Psoas muscle (tissue), 7 donors: ENCODE measurements at regions not wholly inside any gene's neighbourhood (a gene's known extent, or its start where the extent isn't known, plus 50 kb on each side); places are given as distances from the start of the nearest gene placed in this dataset.

Experiments
- ATAC-seq, 4 donors: fragments of 200-7000 bp; cut with Tn5 transposase; one replicate each; pipeline ENCODE4 v1.9.1; 2020; ENCODE audit warnings: moderate library complexity in 3 of 4, mild to moderate bottlenecking in 2 of 4
- DNase-seq, 2 donors: peaks; one replicate each; pipeline ENCODE4 v3.0.0-alpha.2; 2020
- H3K27ac ChIP-seq: fragments of 200-600 bp; one replicate; pipeline ENCODE4 v1.8.0; 2022
- H3K27me3 ChIP-seq, 3 donors: fragments of 200-600 bp in 1 of 3; one replicate each; pipeline versions ENCODE4 v1.6.1 to v1.8.0; 2013 to 2022; ENCODE audit warnings: low read length in 2 of 3, mild to moderate bottlenecking in 2 of 3, moderate library complexity in 1 of 3; ENCODE audit not compliant: insufficient read depth in 3 of 3
- H3K36me3 ChIP-seq, 2 donors: fragments of 200-600 bp in 1 of 2; one replicate each; pipeline versions ENCODE4 v1.6.1 to v1.8.0; 2013 to 2022; ENCODE audit warnings: low read depth in 1 of 2, mild to moderate bottlenecking in 1 of 2, moderate library complexity in 1 of 2; ENCODE audit not compliant: insufficient read depth in 1 of 2
- H3K4me1 ChIP-seq: fragments of 200-600 bp; one replicate; pipeline ENCODE4 v1.8.0; 2022
- H3K4me3 ChIP-seq: fragments of 200-600 bp; one replicate; pipeline ENCODE4 v1.8.0; 2022; ENCODE audit warnings: mild to moderate bottlenecking
- H3K9me3 ChIP-seq: fragments of 200-600 bp; one replicate; pipeline ENCODE4 v1.8.0; 2022
- WGBS, 3 donors: extraction: QIAGEN DNeasy Blood & Tissue Kit; methylation state at CpG; one replicate each; pipeline versions ENCODE4 v1.1.6 to v1.1.7; 2013; 5-methylcytosine and 5-hydroxymethylcytosine counted together
- intact Hi-C, 2 donors: fragments of 100-400 bp; cut with DNase I; formaldehyde crosslinking; loops; one replicate each; pipeline versions ENCODE4 v1.11.0 to v1.14.2; 2022
- TF ChIP-seq, protein P1 (sequence below): fragments of 200-600 bp; IDR thresholded peaks from one replicate; pipeline ENCODE4 v1.8.0; 2022; ENCODE audit warnings: antibody characterized with exemption
- donor health status: healthy with polysubstance abuse.
- donor health status: DM: no; HTN: no; CAD: no; lungs with moderate emphysema.
- donor health status: Bipolar disorder and iron deficiency.
- donor health status: healthy.
- donor health status: DM: yes; HTN: yes; CAD: no.
- donor health status: DM: no; HTN: no; CAD: no.
- donor health status: DM: yes; HTN: yes; CAD: no.

DNA sequence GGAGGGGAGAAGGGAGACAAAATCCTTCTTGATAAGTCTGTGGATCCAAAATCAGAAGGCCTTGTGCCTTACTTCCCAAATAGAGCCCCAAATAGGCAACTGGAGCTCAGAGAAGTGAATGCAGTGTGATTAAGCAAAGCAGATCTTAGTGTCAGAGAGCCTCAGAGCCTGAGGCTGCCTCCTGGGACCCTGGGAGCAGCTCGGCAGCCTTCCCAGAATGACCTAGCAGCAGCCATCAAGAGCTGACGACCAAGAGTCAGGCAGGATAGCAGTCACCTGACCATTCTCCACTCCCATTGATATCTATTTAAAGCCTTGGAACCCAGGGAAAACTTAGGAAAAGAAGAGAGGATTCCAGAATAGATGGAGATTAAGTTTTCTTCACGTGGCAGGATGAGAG, 78.0 kb upstream of the SMYD2 start:
- no peaks in the 10 kb centered on the region for H3K9me3 ChIP-seq
- H3K4me1 ChIP-seq, result no peaks in the 10 kb centered on the region
- DNase-seq (no peak), ATAC-seq (no peak)
- H3K27ac ChIP-seq, result no peak overlapping the region
- no peak overlapping the region for H3K4me3 ChIP-seq
- H3K36me3 ChIP-seq, result no peaks in the 10 kb centered on the region
- TF ChIP-seq, protein P1, sequence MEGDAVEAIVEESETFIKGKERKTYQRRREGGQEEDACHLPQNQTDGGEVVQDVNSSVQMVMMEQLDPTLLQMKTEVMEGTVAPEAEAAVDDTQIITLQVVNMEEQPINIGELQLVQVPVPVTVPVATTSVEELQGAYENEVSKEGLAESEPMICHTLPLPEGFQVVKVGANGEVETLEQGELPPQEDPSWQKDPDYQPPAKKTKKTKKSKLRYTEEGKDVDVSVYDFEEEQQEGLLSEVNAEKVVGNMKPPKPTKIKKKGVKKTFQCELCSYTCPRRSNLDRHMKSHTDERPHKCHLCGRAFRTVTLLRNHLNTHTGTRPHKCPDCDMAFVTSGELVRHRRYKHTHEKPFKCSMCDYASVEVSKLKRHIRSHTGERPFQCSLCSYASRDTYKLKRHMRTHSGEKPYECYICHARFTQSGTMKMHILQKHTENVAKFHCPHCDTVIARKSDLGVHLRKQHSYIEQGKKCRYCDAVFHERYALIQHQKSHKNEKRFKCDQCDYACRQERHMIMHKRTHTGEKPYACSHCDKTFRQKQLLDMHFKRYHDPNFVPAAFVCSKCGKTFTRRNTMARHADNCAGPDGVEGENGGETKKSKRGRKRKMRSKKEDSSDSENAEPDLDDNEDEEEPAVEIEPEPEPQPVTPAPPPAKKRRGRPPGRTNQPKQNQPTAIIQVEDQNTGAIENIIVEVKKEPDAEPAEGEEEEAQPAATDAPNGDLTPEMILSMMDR, result no peak
- H3K27me3 ChIP-seq, result no peaks in the 10 kb centered on the region
- intact Hi-C loops, result no loop called here
- 69 to 89% (median 75%) methylated on average over 3 of the region's 3 CpGs for WGBS, 3 donors

DNA sequence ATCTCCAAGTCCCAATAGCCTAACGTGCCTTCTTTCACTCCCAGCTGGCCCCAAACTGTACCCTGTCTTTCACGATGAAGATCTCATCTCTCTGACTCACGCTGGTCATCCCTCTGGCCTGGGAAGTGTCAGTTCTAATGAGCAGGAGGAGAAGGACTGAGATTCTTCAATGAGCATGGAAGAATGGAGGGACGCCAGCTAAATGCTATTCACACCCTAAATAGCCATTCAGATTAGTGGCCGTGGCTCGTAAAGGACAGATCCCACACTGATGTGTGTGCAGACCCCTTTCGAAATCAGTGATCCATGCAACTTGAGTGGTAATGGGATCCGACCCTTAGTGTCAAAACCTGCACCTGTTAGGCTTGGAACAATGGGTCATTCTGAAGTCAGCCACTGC, 75.9 kb upstream of the SMYD2 start:
- 29 to 42% (median 31%) methylated on average over 8 of the region's 8 CpGs for WGBS, 3 donors
- TF ChIP-seq, protein P1, result no peak
- intact Hi-C loops, result no loop called here
- H3K36me3 ChIP-seq, result no peaks in the 10 kb centered on the region
- H3K4me3 ChIP-seq, result no peak overlapping the region
- ATAC-seq, result peak in 3 of 4 donors; percentile 49 to 73 (median 68)
- H3K27ac ChIP-seq, result no peak overlapping the region
- peaks cover 4% of the 10 kb centered on the region for H3K4me1 ChIP-seq
- no peak for DNase-seq
- no peaks in the 10 kb centered on the region for H3K27me3 ChIP-seq
- no peaks in the 10 kb centered on the region for H3K9me3 ChIP-seq

DNA sequence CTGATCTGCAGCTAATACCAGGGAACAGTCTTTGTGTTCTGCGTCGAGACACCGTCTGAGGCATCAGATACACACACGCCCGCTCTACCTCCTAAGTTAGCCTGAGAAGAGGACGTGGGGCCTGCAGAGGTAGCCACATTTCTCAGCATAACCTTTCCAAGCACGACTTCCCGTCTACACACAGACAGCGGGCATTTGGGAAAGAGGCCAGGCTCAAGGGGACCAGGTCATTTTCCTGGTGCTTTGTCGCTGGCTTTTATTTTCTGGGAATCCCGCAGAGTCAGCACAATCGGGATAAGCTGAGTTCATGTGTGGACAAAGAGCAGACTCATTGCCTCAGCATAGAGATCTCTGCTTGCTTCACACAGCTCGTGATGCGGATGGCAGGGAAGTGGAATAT, 72.5 kb upstream of the SMYD2 start:
- no peak overlapping the region for H3K27ac ChIP-seq
- H3K36me3 ChIP-seq, result no peaks in the 10 kb centered on the region
- ATAC-seq (no peak), DNase-seq (no peak)
- H3K4me3 ChIP-seq, result no peak overlapping the region
- H3K4me1 ChIP-seq, result peaks cover 7% of the 10 kb centered on the region
- TF ChIP-seq, protein P1, result no peak
- H3K27me3 ChIP-seq, result no peaks in the 10 kb centered on the region
- no peaks in the 10 kb centered on the region for H3K9me3 ChIP-seq
- intact Hi-C loops, result no loop called here
- WGBS, 3 donors, result 77 to 80% (median 77%) methylated on average over 14 of the region's 14 CpGs

DNA sequence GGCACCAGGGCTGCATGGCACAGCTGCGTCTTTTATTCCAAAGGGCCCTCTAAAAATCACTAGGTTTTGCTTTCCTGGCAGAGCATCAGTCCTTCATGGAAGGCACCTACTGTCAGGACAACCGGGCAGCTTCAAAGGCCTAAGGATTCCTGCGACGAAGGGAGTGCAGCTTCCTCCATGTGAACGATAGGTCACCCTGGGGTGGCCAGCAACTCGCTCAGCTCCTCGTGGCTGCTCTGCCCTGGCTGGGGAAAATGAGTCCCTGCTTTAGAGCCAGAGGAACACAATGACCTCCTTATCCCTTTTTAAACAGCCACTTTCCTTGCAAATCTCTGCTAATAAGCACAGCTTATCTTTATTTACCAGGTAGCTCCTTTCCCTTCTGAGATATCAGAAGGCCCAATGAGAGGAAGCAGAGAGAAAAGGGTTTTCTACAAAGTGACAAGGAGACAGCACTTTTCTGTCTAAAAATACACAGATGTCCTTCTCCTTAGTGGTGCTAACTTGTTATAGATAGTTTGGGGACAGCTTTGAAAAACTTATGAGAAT, 71.6 kb upstream of the SMYD2 start:
- intact Hi-C loops, result no loop called here
- WGBS, 3 donors, result 74 to 90% (median 77%) methylated on average over 7 of the region's 7 CpGs
- ATAC-seq, result no peak

More for the DNA sequence above, 71.6 kb upstream of the SMYD2 start:
- no peaks in the 10 kb centered on the region for H3K9me3 ChIP-seq
- H3K36me3 ChIP-seq, result no peaks in the 10 kb centered on the region
- H3K4me1 ChIP-seq, result peaks cover 7% of the 10 kb centered on the region
- no peak overlapping the region for H3K27ac ChIP-seq
- TF ChIP-seq, protein P1, result no peak
- DNase-seq, result no peak
- H3K27me3 ChIP-seq, result no peaks in the 10 kb centered on the region
- H3K4me3 ChIP-seq, result no peak overlapping the region
